ENCODE measurements at regions not wholly inside any gene's neighbourhood (a gene's known extent, or its start where the extent isn't known, plus 50 kb on each side); places are given as distances from the start of the nearest gene placed in this dataset.
A peak's percentile ranks its signal among the peaks of the same experiment; 100 is the strongest.

DNA sequence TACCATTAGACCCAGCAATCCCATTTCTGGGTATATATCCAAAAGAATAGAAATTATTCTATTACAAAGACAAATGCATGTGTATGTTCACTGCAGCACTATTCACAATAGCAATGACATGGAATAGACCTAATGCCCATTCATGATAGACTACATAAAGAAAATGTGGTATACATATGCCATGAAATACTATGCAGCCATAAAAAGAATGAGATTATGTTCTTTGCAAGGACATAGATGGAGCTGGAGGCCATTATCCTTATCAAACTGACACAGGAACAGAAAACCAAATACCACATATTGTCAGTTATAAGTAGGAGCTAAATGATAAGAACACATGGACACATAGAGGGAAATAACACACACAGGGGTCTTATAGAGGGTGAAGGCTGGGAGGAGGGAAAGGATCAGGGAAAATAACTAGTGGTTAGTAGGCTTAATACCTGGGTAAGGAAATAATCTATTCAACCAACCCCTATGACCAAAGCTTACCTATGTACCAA, 366.8 kb downstream of the EDEM1 start:
- CTCF ChIA-PET, result no interaction called here
- Histone ChIP-seq H3K4me1 (ENCODE audit: insufficient read depth, low read length) (no peaks in the 10 kb centered on the region), H3K27ac (ENCODE audit: low read depth, low read length) (no peak overlapping the region), H3K4me3 (ENCODE audit: low read length) (no peak overlapping the region), H3K36me3 (ENCODE audit: insufficient read depth, low read length) (no peaks in the 10 kb centered on the region), H3K9me3 (ENCODE audit: low read length) (no peaks in the 10 kb centered on the region), H3K27me3 (ENCODE audit: insufficient read depth, low read length, poor library complexity, severe bottlenecking) (no peaks in the 10 kb centered on the region)
- H3K27ac Mint-ChIP-seq, result no peak overlapping the region
- H3K4me1 Mint-ChIP-seq, result no peaks in the 10 kb centered on the region
- H3K36me3 Mint-ChIP-seq, result peaks cover 0 to 3% (median 0%) of the 10 kb centered on the region in 3 donors
- no peak overlapping the region for H3K4me3 Mint-ChIP-seq
- POLR2A ChIA-PET, result no interaction called here
- no peaks in the 10 kb centered on the region for H3K27me3 Mint-ChIP-seq
- no peak for DNase-seq
- H3K9me3 Mint-ChIP-seq, result peaks cover 0 to 5% (median 4%) of the 10 kb centered on the region in 5 donors

- H3K9me3 Mint-ChIP-seq, result peaks cover 0 to 10% (median 3%) of the 10 kb centered on the region in 5 donors
- H3K36me3 ChIP-seq (ENCODE audit: insufficient read depth, low read length), result no peaks in the 10 kb centered on the region
- CTCF ChIA-PET, result no interaction called here
- H3K27me3 Mint-ChIP-seq, result no peaks in the 10 kb centered on the region
- H3K27ac ChIP-seq (ENCODE audit: low read depth, low read length), result no peak overlapping the region
- no peak overlapping the region for H3K27ac Mint-ChIP-seq
- H3K9me3 ChIP-seq (ENCODE audit: low read length), result no peaks in the 10 kb centered on the region
- no peak overlapping the region for H3K4me3 ChIP-seq (ENCODE audit: low read length)
- POLR2A ChIA-PET, result no interaction called here
- H3K36me3 Mint-ChIP-seq, result no peaks in the 10 kb centered on the region
- no peak overlapping the region for H3K4me3 Mint-ChIP-seq
- H3K27me3 ChIP-seq (ENCODE audit: insufficient read depth, low read length, poor library complexity, severe bottlenecking), result no peaks in the 10 kb centered on the region
- no peak for DNase-seq
- no peaks in the 10 kb centered on the region for H3K4me1 ChIP-seq (ENCODE audit: insufficient read depth, low read length)
- no peaks in the 10 kb centered on the region for H3K4me1 Mint-ChIP-seq
These were observed 372.7 kb downstream of the EDEM1 start for GRCh38 chr3:5560199-5560598.

GRCh38 chr3:5563537-5564277, 376.2 kb downstream of the EDEM1 start:
- H3K9me3 ChIP-seq (ENCODE audit: low read length), result no peaks in the 10 kb centered on the region
- ChIA-PET POLR2A (no interaction called here), CTCF (interaction anchor here (1.0 kb wide), 1 partner anchor 12 kb away, joined by 3 read pairs; no protein-coding TSS in a partner anchor)
- H3K27ac ChIP-seq (ENCODE audit: low read depth, low read length), result no peak overlapping the region
- H3K4me3 ChIP-seq (ENCODE audit: low read length), result no peak overlapping the region
- H3K4me1 Mint-ChIP-seq, result no peaks in the 10 kb centered on the region
- peak overlapping the region in 1 of 8 donors; percentile 17 for H3K27ac Mint-ChIP-seq
- no peak overlapping the region for H3K4me3 Mint-ChIP-seq
- peaks cover 0 to 7% of the 10 kb centered on the region in 2 donors for H3K27me3 Mint-ChIP-seq
- no peaks in the 10 kb centered on the region for H3K27me3 ChIP-seq (ENCODE audit: insufficient read depth, low read length, poor library complexity, severe bottlenecking)
- H3K9me3 Mint-ChIP-seq, result peaks cover 5 to 19% (median 9%) of the 10 kb centered on the region in 5 donors
- no peaks in the 10 kb centered on the region for H3K4me1 ChIP-seq (ENCODE audit: insufficient read depth, low read length)
- peaks cover 0 to 3% (median 0%) of the 10 kb centered on the region in 3 donors for H3K36me3 Mint-ChIP-seq
- no peaks in the 10 kb centered on the region for H3K36me3 ChIP-seq (ENCODE audit: insufficient read depth, low read length)
- no peak for DNase-seq

DNA sequence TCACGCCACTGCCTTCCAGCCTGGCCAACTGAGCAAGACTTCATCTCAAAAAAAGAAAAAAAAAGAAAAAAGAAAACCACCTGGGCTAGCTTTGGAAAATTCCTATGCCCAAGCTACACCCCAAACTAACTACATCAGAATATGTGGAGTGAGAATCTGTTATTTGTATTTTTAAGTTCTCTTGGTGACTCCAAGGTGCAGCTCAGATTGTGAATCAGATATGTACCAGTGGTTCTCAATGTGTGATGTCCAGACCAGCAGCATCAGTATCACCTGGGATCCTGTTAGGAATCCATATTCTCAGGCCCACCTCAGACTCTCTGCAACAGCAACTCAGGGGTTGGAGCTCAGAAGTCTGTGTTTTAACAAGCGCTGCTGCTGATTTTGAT, 376.8 kb downstream of the EDEM1 start:
- Histone ChIP-seq H3K4me1 (ENCODE audit: insufficient read depth, low read length) (no peaks in the 10 kb centered on the region), H3K4me3 (ENCODE audit: low read length) (no peak overlapping the region), H3K36me3 (ENCODE audit: insufficient read depth, low read length) (no peaks in the 10 kb centered on the region), H3K9me3 (ENCODE audit: low read length) (no peaks in the 10 kb centered on the region), H3K27me3 (ENCODE audit: insufficient read depth, low read length, poor library complexity, severe bottlenecking) (no peaks in the 10 kb centered on the region), H3K27ac (ENCODE audit: low read depth, low read length) (no peak overlapping the region)
- Mint-ChIP-seq H3K9me3 (peaks cover 5 to 19% (median 10%) of the 10 kb centered on the region in 5 donors), H3K36me3 (peaks cover 0 to 3% (median 0%) of the 10 kb centered on the region in 3 donors), H3K27ac (no peak overlapping the region), H3K27me3 (peaks cover 0 to 7% of the 10 kb centered on the region in 2 donors), H3K4me3 (no peak overlapping the region), H3K4me1 (no peaks in the 10 kb centered on the region)
- DNase-seq, result no peak
- POLR2A ChIA-PET, result no interaction called here
- CTCF ChIA-PET, result interaction anchor here (1.0 kb wide), 1 partner anchor 13 kb away, joined by 3 read pairs; no protein-coding TSS in a partner anchor

DNA sequence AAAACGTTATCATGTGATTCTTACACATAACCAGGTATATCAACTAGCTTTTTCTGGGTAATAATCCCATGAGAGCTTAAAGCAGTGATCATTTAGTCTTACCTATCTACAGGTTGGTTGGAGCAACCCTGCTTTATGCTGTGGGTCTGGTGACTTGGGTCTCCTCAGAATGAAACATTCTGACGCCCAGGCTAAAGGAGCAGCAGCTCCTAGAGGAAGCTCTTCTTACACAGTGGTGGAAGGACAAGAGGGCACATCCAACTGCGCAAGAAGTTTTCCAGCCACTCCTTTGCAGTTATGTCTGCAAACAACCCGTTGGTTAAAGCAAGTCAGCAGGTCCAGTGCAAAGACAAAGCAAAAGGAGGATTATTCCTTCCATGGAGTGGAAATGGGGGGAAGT, 377.5 kb downstream of the EDEM1 start:
- Histone ChIP-seq H3K36me3 (ENCODE audit: insufficient read depth, low read length) (no peaks in the 10 kb centered on the region), H3K9me3 (ENCODE audit: low read length) (no peaks in the 10 kb centered on the region), H3K4me1 (ENCODE audit: insufficient read depth, low read length) (no peaks in the 10 kb centered on the region), H3K27me3 (ENCODE audit: insufficient read depth, low read length, poor library complexity, severe bottlenecking) (no peaks in the 10 kb centered on the region), H3K27ac (ENCODE audit: low read depth, low read length) (no peak overlapping the region), H3K4me3 (ENCODE audit: low read length) (no peak overlapping the region)
- DNase-seq, result no peak
- Mint-ChIP-seq H3K36me3 (peaks cover 0 to 3% (median 0%) of the 10 kb centered on the region in 3 donors), H3K27me3 (peaks cover 0 to 7% of the 10 kb centered on the region in 2 donors), H3K27ac (no peak overlapping the region), H3K4me3 (no peak overlapping the region), H3K9me3 (peaks cover 5 to 19% (median 10%) of the 10 kb centered on the region in 5 donors), H3K4me1 (no peaks in the 10 kb centered on the region)
- CTCF ChIA-PET, result interaction anchor here (0.6 kb wide), 1 partner anchor 71 kb away, joined by 3 read pairs; no protein-coding TSS in a partner anchor
- POLR2A ChIA-PET, result no interaction called here

GRCh38 chr3:5567113-5567512, 379.6 kb downstream of the EDEM1 start:
- H3K36me3 ChIP-seq (ENCODE audit: insufficient read depth, low read length), result no peaks in the 10 kb centered on the region
- DNase-seq, result no peak
- Mint-ChIP-seq H3K9me3 (peaks cover 2 to 16% (median 12%) of the 10 kb centered on the region in 5 donors), H3K4me1 (no peaks in the 10 kb centered on the region), H3K36me3 (peaks cover 0 to 3% (median 0%) of the 10 kb centered on the region in 3 donors), H3K27ac (no peak overlapping the region), H3K27me3 (peaks cover 0 to 7% of the 10 kb centered on the region in 2 donors), H3K4me3 (no peak overlapping the region)
- ChIA-PET POLR2A (no interaction called here), CTCF (no interaction called here)
- no peak overlapping the region for H3K27ac ChIP-seq (ENCODE audit: low read depth, low read length)
- H3K9me3 ChIP-seq (ENCODE audit: low read length), result no peaks in the 10 kb centered on the region
- no peaks in the 10 kb centered on the region for H3K27me3 ChIP-seq (ENCODE audit: insufficient read depth, low read length, poor library complexity, severe bottlenecking)
- H3K4me1 ChIP-seq (ENCODE audit: insufficient read depth, low read length), result no peaks in the 10 kb centered on the region
- H3K4me3 ChIP-seq (ENCODE audit: low read length), result no peak overlapping the region

GRCh38 chr3:5568451-5568850, 380.9 kb downstream of the EDEM1 start:
- no peaks in the 10 kb centered on the region for H3K9me3 ChIP-seq (ENCODE audit: low read length)
- DNase-seq, result no peak
- Mint-ChIP-seq H3K36me3 (peaks cover 0 to 3% (median 0%) of the 10 kb centered on the region in 3 donors), H3K4me3 (no peak overlapping the region), H3K9me3 (peaks cover 2 to 16% (median 12%) of the 10 kb centered on the region in 5 donors), H3K27ac (no peak overlapping the region), H3K4me1 (no peaks in the 10 kb centered on the region), H3K27me3 (peaks cover 0 to 7% of the 10 kb centered on the region in 2 donors)
- ChIA-PET CTCF (no interaction called here), POLR2A (no interaction called here)
- no peaks in the 10 kb centered on the region for H3K36me3 ChIP-seq (ENCODE audit: insufficient read depth, low read length)
- H3K4me3 ChIP-seq (ENCODE audit: low read length), result no peak overlapping the region
- no peak overlapping the region for H3K27ac ChIP-seq (ENCODE audit: low read depth, low read length)
- no peaks in the 10 kb centered on the region for H3K27me3 ChIP-seq (ENCODE audit: insufficient read depth, low read length, poor library complexity, severe bottlenecking)
- H3K4me1 ChIP-seq (ENCODE audit: insufficient read depth, low read length), result no peaks in the 10 kb centered on the region

DNA sequence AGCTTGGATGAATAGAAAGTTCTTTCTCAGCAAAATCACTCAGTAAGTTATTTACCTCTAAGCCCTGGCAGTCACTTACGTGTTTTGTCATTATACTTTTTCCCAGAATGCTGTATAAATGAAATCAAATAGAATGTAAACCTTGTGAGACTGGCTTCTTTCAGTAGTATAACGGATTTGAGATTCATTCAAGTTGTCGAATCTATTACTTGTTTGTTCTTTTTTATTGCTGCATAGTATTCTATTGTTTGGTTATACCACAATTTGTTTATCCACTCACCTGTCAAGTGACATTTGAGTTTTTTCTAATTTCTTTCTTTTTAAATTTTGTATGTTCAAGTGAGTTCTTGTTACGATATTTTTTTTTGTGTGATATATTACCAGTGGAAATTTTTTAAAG, 381.6 kb downstream of the EDEM1 start:
- Mint-ChIP-seq H3K27me3 (peaks cover 0 to 7% of the 10 kb centered on the region in 2 donors), H3K27ac (no peak overlapping the region), H3K4me1 (no peaks in the 10 kb centered on the region), H3K4me3 (no peak overlapping the region), H3K36me3 (peaks cover 0 to 3% (median 0%) of the 10 kb centered on the region in 3 donors), H3K9me3 (peaks cover 2 to 16% (median 12%) of the 10 kb centered on the region in 5 donors)
- Histone ChIP-seq H3K4me3 (ENCODE audit: low read length) (no peak overlapping the region), H3K36me3 (ENCODE audit: insufficient read depth, low read length) (no peaks in the 10 kb centered on the region), H3K9me3 (ENCODE audit: low read length) (no peaks in the 10 kb centered on the region), H3K27me3 (ENCODE audit: insufficient read depth, low read length, poor library complexity, severe bottlenecking) (no peaks in the 10 kb centered on the region), H3K4me1 (ENCODE audit: insufficient read depth, low read length) (no peaks in the 10 kb centered on the region), H3K27ac (ENCODE audit: low read depth, low read length) (no peak overlapping the region)
- no peak for DNase-seq
- CTCF ChIA-PET, result no interaction called here
- POLR2A ChIA-PET, result no interaction called here
